Prostate gland (tissue), 2 donors: ENCODE measurements at regions not wholly inside any gene's neighbourhood (a gene's known extent, or its start where the extent isn't known, plus 50 kb on each side); places are given as distances from the start of the nearest gene placed in this dataset.

Experiments
- DNase-seq: peaks from one replicate; pipeline ENCODE4 v3.0.0-alpha.2; 2019; ENCODE audit warnings: low spot score
- H3K27ac ChIP-seq, 2 donors: fragments of 200-600 bp; sonication (generic); 2 replicates each; pipeline ENCODE4 v1.5.1; 2017 to 2019
- H3K27me3 ChIP-seq: fragments of 200-600 bp; sonication (generic); replicated peaks from 2 replicates; pipeline ENCODE4 v1.5.1; 2019; ENCODE audit not compliant: insufficient read depth
- H3K36me3 ChIP-seq, 2 donors: fragments of 200-600 bp; sonication (generic); 1 replicate in 1 of 2; 2 replicates in 1 of 2; pipeline versions ENCODE4 v1.5.1 to v1.8.1; 2017 to 2019
- H3K4me1 ChIP-seq: fragments of 200-600 bp; sonication (generic); replicated peaks from 2 replicates; pipeline ENCODE4 v1.5.1; 2019
- H3K4me3 ChIP-seq, 2 donors: fragments of 200-600 bp; sonication (generic); 2 replicates each; pipeline ENCODE4 v1.5.1; 2017 to 2019
- H3K9me3 ChIP-seq: fragments of 200-600 bp; sonication (generic); 2 replicates; pipeline ENCODE4 v1.5.1; 2017
- CTCF ChIP-seq, 4 experiments: fragments of 200-600 bp in 2 of 4; fragments of 450-650 bp in 2 of 4; sonication (generic) in 2 of 4; IDR thresholded peaks; 1 replicate in 3 of 4; 2 replicates in 1 of 4; pipeline ENCODE4 v1.5.1; 2016 to 2019; ENCODE audit warnings: antibody characterized with exemption in 4 of 4, mild to moderate bottlenecking in 2 of 4, moderate library complexity in 2 of 4
- POLR2A ChIP-seq: fragments of 450-650 bp; IDR thresholded peaks from one replicate; pipeline ENCODE4 v1.6.1; 2016; ENCODE audit warnings: antibody characterized with exemption, mild to moderate bottlenecking
- POLR2AphosphoS5 ChIP-seq: sonication (generic); formaldehyde crosslinking; IDR thresholded peaks from one replicate; pipeline ENCODE4 v1.6.1; 2017; ENCODE audit warnings: antibody characterized with exemption
- WGBS: methylation state at CpG from one replicate; pipeline ENCODE4 v1.1.5; 2018; 5-methylcytosine and 5-hydroxymethylcytosine counted together
- intact Hi-C: fragments of 100-400 bp; cut with DNase I; formaldehyde crosslinking; loops from one replicate; pipeline ENCODE4 v1.14.2; 2022

- H3K27me3 ChIP-seq, result no peaks in the 10 kb centered on the region
- no peak for TF ChIP-seq POLR2AphosphoS5
- TF ChIP-seq POLR2A, result no peak
- no peak for TF ChIP-seq CTCF (IDR thresholded peaks at IDR 0.05)
- H3K36me3 ChIP-seq, result no peaks in the 10 kb centered on the region
- no peaks in the 10 kb centered on the region for H3K4me1 ChIP-seq
- H3K27ac ChIP-seq, result no peak overlapping the region
- H3K9me3 ChIP-seq, result no peaks in the 10 kb centered on the region
- WGBS, result 90% methylated on average over 6 of the region's 6 CpGs
- no peak for DNase-seq
- intact Hi-C loops, result no loop called here
- H3K4me3 ChIP-seq, result no peak overlapping the region
Observed at GRCh38 chr3:18891641-18892040, 256.7 kb upstream of the KCNH8 start.

- H3K9me3 ChIP-seq, result no peaks in the 10 kb centered on the region
- TF ChIP-seq CTCF (IDR thresholded peaks at IDR 0.05) (no peak), POLR2A (no peak), POLR2AphosphoS5 (no peak)
- 94% methylated on average over 3 of the region's 3 CpGs for WGBS
Observed at GRCh38 chr3:18890449-18890848, 257.9 kb upstream of the KCNH8 start.

GRCh38 chr3:18888819-18889218, 259.5 kb upstream of the KCNH8 start:
- Histone ChIP-seq H3K9me3 (no peaks in the 10 kb centered on the region), H3K4me3 (no peak overlapping the region), H3K27me3 (no peaks in the 10 kb centered on the region), H3K4me1 (no peaks in the 10 kb centered on the region), H3K36me3 (no peaks in the 10 kb centered on the region), H3K27ac (no peak overlapping the region)
- WGBS, result 40% methylated on average over 3 of the region's 3 CpGs
- no peak for DNase-seq
- intact Hi-C loops, result no loop called here
- TF ChIP-seq POLR2A, result no peak
- TF ChIP-seq CTCF (IDR thresholded peaks at IDR 0.05), result no peak
- TF ChIP-seq POLR2AphosphoS5, result no peak

More at GRCh38 chr3:18890449-18890848, 257.9 kb upstream of the KCNH8 start:
- intact Hi-C loops, result no loop called here
- Histone ChIP-seq H3K4me3 (no peak overlapping the region), H3K27ac (no peak overlapping the region), H3K36me3 (no peaks in the 10 kb centered on the region), H3K27me3 (no peaks in the 10 kb centered on the region), H3K4me1 (no peaks in the 10 kb centered on the region)
- DNase-seq, result no peak

GRCh38 chr3:18888370-18888769, 259.9 kb upstream of the KCNH8 start:
- TF ChIP-seq POLR2A (no peak), POLR2AphosphoS5 (no peak), CTCF (IDR thresholded peaks at IDR 0.05) (no peak)
- H3K27ac ChIP-seq, result no peak overlapping the region
- WGBS, result 86% methylated on average over 4 of the region's 4 CpGs
- no peaks in the 10 kb centered on the region for H3K36me3 ChIP-seq
- no peak for DNase-seq
- intact Hi-C loops, result no loop called here
- H3K27me3 ChIP-seq, result no peaks in the 10 kb centered on the region
- H3K9me3 ChIP-seq, result no peaks in the 10 kb centered on the region
- H3K4me3 ChIP-seq, result no peak overlapping the region
- no peaks in the 10 kb centered on the region for H3K4me1 ChIP-seq

GRCh38 chr3:18886331-18886730, 262.0 kb upstream of the KCNH8 start:
- no peak overlapping the region for H3K4me3 ChIP-seq
- intact Hi-C loops, result no loop called here
- H3K27me3 ChIP-seq, result no peaks in the 10 kb centered on the region
- WGBS, result 84% methylated on average over 6 of the region's 6 CpGs
- no peaks in the 10 kb centered on the region for H3K4me1 ChIP-seq
- no peak for TF ChIP-seq CTCF (IDR thresholded peaks at IDR 0.05)
- TF ChIP-seq POLR2AphosphoS5, result no peak
- TF ChIP-seq POLR2A, result no peak
- no peak overlapping the region for H3K27ac ChIP-seq
- no peak for DNase-seq
- no peaks in the 10 kb centered on the region for H3K9me3 ChIP-seq
- no peaks in the 10 kb centered on the region for H3K36me3 ChIP-seq
